ENCODE measurements at regions not wholly inside any gene's neighbourhood (a gene's known extent, or its start where the extent isn't known, plus 50 kb on each side); places are given as distances from the start of the nearest gene placed in this dataset.

DNA sequence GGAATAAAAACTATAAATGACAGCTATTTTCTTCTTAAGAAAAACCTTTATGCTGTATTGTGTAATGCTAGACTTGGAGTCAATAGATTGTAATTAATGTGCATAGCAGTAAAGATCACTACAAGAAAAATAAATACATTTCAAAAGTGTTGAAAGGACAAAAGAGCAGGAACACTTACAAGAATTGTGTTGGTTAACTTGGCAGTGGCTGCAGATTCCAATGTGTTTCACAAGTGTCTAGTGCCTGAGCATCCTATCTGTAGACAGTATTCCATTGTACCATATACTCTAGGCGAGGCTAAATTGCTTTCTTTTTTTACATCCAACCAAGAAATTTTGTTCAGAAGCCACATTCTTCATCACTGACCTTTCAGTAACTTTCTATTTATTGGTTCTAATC lies 924.1 kb downstream of the EPHA7 start:
- TF ChIP-seq, protein P1, sequence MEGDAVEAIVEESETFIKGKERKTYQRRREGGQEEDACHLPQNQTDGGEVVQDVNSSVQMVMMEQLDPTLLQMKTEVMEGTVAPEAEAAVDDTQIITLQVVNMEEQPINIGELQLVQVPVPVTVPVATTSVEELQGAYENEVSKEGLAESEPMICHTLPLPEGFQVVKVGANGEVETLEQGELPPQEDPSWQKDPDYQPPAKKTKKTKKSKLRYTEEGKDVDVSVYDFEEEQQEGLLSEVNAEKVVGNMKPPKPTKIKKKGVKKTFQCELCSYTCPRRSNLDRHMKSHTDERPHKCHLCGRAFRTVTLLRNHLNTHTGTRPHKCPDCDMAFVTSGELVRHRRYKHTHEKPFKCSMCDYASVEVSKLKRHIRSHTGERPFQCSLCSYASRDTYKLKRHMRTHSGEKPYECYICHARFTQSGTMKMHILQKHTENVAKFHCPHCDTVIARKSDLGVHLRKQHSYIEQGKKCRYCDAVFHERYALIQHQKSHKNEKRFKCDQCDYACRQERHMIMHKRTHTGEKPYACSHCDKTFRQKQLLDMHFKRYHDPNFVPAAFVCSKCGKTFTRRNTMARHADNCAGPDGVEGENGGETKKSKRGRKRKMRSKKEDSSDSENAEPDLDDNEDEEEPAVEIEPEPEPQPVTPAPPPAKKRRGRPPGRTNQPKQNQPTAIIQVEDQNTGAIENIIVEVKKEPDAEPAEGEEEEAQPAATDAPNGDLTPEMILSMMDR (IDR thresholded peaks at IDR 0.05; ENCODE audit: low read length) = no peak
- TF ChIP-seq EZH2phosphoT487 (IDR thresholded peaks at IDR 0.05; ENCODE audit: low read length) = no peak

Measured in MM.1S (cell line).